HG02798 (cell line): ENCODE measurements at regions not wholly inside any gene's neighbourhood (a gene's known extent, or its start where the extent isn't known, plus 50 kb on each side); places are given as distances from the start of the nearest gene placed in this dataset.
"Not testable (repeated sequence)": the region's sequence is repeated elsewhere in the genome, so short reads cannot be mapped to it uniquely, and the experiment has no call there.

Experiments used
- ATAC-seq: cut with Tn5 transposase; IDR thresholded peaks from one replicate; pipeline ENCODE4 v1.9.1; 2021; ENCODE audit warnings: mild to moderate bottlenecking; ENCODE audit not compliant: unreplicated experiment, poor library complexity

DNA sequence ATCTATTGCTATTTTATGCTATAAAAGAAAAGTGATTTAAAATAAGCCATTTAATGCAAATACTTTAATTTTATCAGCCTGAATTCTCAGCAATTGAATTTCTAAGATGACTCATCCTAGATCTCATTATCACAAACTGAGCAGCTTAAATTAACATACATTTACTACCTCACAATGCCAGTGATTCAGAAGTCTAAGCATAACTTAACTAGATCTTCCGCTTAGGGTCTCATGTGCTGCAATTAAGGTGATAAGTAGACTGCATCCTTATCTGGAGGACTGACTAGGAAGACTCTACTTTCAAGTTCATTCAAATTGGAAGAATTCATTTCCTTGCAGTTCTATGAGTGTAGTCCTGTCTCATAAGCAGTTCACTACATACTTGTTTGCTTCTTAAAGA, 286.6 kb downstream of the COL11A1 start:
- ATAC-seq: no peak

DNA sequence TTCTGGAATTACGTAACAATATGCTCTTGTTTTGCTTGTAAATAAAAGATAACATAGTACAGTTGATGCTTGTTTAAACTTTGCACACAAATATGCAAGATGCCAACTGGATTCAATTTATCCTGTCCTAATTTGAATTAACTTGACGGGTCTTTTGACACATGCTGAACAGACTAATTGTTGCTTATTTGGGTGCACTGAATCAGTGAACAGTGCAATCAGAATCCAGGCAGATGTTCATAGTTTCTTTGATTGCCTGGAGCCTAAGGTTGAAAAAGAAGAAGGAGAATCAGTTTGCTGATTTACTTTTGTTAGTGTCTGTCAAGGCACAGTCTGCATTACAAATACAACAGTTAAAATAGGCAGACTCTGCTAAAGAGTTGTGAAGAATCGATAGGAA, 307.9 kb downstream of the COL11A1 start:
- no peak for ATAC-seq

DNA sequence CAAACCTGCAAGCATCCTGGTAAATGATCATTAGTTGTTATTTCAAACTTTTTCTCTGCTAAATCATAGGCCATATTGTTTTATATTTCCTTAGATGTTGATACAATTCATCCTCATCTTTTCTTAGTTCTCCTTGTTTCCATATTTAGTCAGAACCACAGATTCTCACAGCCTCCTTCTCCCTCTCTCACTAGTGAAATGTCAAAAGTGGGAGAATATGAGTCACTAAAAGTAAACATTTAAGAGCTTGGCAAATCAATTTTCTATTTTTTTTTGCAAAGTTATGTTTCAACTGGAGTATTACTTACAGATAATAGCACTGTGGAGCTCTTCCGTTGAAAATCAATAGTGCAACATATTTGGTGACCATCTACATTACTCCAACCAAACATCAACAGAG, 308.8 kb downstream of the COL11A1 start:
- no peak for ATAC-seq

DNA sequence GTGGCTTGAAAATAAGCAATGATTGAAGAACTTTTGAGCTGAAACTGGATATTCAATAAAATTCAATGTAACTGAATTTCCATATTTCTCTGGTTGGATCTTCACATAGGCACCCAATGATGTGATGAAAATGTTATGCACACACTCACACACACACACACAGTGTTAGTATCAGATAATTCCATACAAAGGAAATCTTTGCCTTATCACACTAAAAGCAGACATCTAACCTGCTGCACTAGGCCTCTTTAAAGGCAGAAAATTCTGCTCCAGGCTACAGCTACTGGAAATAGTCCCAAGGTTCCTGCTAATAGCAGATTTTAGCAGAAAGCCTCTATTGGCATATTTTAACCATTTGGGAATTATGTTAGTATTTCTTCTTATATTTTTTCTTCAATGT, 309.6 kb downstream of the COL11A1 start:
- ATAC-seq: no peak

DNA sequence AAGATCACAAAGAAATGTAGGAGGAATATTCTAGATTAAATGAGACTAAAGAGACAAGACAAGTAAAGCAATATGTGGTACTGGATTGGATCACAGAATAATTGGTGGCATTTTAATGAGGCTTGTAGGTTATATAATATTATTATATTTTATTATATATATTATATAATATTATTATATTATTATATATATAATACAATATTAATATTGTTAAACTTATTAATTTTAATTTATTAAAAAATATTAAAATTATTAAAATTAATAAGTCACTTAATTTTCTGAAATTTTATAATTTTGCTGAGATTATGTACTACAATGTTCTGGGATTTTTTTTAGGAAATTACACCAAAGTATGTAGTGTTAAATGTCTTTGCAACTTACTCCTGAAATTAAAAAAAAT, 311.9 kb downstream of the COL11A1 start:
- no peak for ATAC-seq

DNA sequence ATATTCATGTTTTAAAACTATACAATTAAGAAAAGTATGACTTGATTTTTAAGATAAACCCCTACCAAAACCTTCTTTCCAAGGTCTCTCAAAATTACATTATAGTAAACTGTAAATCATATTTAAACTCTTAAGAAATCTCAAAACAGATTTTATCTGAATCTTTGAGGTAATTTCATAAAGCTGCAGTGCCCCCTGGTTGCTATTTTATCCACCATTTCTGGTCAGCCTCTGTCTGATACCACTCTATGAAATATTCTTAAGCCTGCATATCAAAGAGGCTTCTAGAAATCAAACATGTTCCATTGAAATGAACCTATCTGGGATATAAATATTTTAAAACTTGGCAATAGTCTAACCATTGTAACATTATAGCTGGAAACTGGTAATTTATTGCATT, 317.3 kb downstream of the COL11A1 start:
- no peak for ATAC-seq

DNA sequence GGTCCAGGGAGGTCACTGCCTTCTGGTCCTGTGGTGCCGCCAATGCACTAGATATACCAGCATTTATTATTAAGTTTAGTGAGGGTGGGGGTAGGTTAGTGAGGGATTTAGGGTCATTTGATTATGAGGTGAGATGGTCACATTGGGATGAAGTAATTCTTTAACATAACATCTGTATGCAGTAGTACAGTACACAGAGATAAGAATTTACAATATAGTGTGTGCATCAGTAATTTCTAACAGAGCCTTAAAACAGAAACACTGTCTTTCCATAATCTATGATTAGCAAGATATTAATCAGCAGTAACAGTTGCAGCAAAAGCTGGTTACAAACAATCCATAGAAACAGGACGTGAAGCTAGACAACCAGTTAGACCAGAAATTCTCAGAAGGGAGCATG, 318.4 kb downstream of the COL11A1 start:
- ATAC-seq: not testable (repeated sequence)

DNA sequence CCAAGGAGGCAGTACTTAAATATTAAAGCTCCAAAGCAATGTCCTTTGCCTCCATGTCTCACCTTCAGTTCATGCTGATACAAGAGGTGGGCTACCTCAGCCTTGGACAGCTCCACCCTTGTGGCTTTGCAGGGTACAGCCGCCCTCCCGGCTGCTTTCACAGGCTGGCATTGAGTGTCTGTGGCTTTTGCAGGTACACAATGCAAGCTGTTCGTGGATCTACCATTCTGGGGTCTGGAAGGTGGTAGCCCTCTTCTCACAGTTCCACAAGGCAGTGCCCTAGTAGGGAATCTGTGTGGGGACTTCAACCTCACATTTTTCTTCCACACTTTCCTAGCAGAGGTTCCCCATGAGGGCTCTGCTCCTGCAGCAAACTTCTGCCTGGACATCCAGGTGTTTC, 324.8 kb downstream of the COL11A1 start:
- no peak for ATAC-seq

DNA sequence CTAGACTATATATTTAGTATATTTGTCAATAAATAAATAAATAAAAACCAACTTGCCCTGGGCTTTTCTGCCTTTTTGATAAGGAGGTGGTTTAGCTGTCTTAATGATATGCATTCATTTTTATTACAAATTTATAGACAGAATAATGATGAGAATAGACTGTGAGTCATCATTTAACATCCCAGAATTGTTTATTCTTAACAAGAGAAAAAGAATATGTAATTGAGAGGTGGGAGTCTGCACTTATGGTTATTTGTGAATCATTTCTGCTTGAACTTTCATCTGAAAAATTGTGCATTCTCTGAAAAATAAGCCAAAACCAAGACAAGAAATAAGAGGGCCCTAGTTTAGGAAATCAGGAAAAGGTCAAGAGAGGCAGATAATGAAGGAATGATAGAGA, 326.2 kb downstream of the COL11A1 start:
- ATAC-seq: no peak

DNA sequence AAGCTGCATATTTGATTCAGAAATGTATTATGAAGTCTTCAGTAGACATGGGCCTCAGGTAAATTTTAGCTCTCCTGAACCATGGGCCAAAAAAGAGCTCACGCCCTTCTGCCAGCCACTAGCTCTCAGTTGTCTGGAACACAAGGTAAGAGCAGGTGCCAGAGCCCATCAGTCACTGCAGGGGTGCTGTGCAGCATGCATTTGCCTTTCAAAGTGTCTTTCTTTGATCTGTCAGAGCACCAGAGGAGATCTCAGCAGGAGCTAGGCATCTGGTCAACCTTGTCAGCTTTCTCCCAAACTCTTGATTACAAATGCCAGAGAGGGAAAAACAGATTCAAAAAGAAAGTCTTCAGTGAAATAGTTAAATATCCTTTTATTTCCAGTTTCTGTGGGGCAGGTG, 332.3 kb downstream of the COL11A1 start:
- ATAC-seq: no peak

DNA sequence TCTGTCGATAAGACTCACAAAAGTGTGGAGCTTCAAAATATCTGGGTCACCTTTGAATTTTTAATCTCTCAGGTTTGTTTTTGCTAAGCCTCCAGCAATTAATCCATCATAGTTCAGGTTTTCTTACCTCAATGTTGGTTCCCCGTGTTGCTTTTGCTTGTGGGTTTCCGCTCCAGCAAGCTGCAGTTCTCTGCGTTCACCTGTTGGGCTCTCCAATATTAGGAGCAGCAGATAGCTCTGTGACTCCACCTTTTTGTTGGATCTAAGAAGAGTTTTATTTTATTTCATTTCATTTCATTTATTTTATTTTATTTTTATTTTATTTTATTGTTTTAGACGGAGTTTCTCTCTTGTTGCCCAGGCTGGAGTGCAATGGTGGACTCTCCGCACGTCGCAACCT, 335.5 kb downstream of the COL11A1 start:
- no peak for ATAC-seq

DNA sequence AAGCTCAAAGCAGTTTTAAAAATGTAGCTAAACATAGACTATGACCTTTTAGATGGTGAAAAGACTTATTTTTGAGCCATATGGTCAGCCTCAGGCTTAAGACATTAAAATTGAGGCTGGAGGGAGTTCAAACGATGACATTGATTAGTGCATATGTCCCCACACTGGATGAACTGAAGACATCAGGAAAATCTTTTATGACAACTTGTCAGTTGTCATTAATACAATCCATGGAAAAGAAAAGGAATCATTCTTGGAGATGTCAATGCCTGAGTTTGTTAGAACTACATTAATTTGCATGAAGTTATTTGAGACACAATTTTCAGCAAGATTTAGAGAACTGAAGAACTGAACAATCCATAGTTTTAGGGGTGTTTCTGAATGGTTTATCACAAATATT, 349.9 kb downstream of the COL11A1 start:
- ATAC-seq: no peak

DNA sequence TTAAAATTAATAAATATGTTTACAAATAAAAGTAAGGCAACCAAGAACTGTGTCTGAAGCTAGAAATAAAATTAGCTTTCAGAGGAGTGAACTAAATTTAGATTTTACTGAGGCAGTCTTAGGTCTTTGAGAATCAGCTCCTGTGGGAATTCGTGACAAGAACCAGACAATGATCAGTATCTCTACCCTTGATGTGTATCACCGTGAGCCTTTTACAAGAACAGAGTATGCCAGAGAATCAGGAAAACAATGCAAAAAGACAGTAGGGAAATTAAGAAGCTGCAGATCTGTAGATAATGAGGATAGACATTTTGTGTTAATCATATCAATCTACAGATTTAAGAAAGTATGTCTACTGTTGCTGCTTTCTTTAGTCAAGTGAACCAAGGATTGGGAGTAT, 351.0 kb downstream of the COL11A1 start:
- no peak for ATAC-seq

DNA sequence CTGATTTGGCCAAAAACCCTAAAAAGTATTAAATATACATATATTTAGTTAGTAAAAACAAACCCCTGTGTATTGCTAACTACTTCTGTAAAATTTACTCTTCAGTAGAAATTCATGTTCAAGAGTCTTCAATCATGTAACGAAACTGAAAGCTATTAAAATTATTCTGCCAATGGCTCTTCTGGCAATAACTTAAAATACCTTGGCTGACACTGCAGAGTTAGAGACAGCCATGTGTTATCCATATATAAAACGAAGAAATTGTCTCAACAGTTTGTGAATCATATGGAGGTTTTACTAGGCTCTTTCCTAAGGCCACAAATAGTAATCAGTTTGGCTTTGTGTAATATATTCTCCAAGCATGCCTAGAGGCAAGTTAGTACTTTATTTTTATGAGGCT, 357.2 kb downstream of the COL11A1 start:
- no peak for ATAC-seq

DNA sequence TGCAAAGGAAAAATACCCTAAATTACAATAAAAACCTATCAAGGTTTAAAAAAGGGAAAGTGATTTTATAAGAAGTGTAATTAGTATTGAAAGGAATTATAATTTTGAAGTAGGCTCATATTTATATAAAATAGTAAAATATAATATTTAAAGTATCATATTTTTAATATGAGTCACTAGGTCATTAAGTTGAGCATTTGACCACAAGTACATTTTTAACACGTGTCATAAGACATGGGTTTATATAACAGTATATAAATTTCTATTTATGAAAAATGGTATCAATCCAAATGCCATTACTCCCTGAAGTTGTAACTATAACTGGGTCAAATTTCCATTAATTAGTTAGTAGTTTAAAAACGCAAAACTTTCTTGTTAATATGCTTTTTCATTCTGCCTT, 365.9 kb downstream of the COL11A1 start:
- ATAC-seq: no peak

DNA sequence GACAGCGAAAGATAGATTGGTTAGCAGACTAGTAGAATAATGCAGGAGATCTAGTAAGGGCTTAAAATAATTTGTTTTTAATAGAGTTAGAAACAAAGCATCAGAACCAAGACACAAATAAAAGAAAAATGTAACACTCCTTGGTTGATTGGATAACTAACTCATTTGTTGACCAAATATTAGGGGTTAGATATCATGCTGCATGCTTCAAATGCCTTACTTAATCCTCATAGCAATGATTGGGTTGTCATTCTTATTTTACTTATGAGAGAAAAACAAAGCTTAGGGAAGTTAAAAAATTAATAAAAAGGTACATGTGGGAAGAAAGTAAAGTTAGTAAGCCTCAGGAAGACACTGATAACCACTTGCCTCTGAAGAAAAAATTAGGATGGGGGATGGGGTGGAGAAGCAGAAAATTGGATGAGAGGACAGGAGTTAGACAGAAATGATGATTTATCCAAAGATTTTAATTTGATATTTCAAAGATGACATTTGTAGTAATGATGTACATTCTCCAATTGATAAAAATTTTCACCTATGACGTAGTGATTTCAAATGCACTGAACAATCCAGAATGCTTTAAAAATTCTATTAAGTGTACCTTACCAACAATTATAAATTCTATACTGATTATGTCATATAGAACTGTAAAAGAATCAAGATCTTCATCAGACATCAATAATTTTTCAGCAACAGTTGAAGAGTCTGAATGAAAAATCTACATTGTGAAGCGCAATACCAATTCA, 374.7 kb downstream of the COL11A1 start:
- ATAC-seq: no peak

DNA sequence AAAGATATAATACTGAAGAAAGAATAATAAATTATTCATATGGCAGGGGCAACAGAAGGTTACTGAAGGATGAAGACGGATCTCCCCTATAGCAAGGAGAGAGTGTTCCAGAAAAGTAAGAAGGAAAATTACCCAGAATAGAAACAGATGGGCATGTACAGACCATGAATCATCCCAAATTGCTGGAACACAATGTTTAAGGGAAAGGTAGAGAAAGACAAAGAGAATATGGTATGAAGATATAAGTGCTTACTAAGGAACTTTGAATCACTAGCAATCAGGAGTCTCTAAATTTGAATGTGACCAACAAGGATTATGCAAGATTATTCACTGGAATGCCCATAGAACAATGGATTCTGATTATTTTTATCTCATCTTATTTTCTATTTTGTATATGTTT, 375.4 kb downstream of the COL11A1 start:
- no peak for ATAC-seq

DNA sequence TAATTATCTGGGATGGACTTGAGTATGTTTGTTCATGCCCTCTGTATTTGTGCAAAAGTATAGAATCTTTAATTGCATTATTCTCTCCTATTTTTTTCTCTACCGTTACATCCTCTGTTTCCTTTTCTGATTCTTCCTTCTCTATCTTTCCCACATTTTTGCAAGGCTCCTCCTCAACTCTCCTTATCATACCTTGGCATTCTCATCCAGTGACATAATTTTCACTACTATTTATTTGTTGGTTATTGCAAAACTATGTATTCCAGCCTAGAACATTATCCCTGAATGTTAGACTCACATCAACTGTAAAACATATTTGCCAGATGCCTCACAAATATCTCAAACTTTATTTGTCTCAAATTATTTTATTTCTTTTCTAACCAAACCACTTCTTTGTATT, 381.9 kb downstream of the COL11A1 start:
- no peak for ATAC-seq

DNA sequence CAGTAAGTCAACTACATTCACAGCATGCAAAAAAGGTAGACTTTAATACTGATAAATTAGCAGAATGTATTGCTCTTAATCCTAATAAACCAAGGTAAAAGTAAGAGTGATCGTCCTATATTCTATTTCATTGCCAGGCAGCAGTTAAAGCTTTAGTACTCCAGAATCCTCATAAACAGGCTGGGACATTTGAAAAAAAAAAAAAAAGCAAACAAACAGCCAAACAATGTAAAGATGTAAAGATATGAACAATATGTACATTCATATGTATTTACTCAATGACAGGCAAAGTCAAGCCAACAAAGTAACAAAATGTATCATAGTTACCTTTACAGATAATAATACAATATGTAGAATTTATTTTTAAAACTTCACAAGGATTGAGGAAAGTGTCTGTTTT, 383.6 kb downstream of the COL11A1 start:
- no peak for ATAC-seq

DNA sequence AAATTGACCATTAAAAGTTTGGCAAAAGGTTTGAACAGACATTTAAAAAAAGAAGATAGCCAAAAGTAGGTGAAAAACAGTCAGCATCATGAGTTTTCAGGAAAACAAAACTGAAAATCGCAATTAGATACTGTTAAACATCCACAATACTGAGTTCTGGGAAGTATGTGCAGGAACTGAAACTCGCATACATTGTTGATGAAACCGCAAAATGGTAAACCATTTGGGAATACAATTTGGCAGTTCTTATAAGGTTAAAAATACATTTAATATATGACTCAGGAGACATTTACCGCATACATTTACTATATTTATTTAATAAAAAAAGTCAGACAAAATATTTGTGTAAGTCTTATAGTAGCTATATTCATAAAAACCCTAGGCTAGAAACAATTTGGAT, 393.2 kb downstream of the COL11A1 start:
- no peak for ATAC-seq

DNA sequence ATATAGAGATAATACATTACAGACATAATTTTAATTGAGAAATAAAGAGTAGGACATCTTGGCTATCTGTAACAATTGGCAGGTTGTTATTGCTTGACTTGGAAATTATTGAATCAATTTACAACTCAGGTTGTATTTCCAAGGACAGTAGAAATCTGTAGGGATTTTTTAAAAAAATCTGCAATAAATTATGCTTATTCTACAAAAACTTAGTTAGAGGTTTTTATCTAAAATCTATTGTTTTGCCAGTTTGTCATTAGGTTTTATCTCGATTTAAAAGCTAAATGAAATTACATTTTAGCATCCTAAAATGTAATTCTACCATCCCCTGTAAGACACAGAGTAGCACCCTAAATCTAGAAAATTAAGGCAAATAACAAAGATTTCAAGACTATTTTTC, 408.8 kb downstream of the COL11A1 start:
- no peak for ATAC-seq

DNA sequence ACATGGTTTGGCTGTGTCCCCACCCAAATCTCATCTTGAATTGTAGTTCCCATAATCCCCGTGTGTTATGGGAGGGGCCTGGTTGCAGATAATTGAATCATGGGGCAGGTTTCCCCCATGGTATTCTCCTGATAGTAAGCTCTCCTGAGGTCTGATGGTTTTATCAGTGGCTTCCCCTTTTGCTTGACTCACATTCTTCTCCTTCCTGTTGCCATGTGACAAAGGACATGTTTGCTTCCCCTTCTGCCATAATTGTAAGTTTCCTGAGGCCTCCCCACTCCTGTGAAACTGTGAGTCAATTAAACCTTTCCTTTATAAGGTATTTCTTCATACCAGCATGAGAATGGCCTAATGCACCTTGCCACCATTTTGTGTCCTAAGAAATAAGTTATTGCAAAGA, 415.0 kb downstream of the COL11A1 start:
- ATAC-seq: no peak

DNA sequence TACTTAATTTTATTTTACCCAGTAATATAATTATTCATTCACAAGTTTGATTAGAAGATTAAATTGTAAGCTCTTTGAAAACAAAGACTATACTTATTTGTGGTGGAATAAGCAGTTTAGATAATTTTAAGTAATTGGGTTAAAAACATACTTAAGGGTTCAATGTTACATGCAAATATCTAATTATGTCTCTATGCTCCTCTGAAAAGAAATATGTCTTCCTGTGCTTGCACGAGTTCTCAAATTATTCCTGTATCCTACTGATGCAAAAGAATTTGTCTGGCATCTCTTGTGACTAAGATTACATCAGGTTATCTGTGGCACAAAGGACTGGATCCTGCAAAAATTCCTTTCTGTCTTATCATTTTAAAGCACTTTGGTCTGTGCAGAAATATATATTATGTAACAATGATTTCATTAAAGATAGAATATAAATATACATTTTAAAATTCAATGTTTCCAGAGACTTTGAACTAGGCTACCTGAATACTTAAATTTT, 416.7 kb downstream of the COL11A1 start:
- ATAC-seq: no peak
